Ammon's horn (tissue), 1 donor: ENCODE measurements at regions not wholly inside any gene's neighbourhood (a gene's known extent, or its start where the extent isn't known, plus 50 kb on each side); places are given as distances from the start of the nearest gene placed in this dataset.

Experiments
- DNase-seq: peaks from one replicate; pipeline ENCODE4 v3.0.0-alpha.2; 2016; ENCODE audit warnings: low spot score

DNA sequence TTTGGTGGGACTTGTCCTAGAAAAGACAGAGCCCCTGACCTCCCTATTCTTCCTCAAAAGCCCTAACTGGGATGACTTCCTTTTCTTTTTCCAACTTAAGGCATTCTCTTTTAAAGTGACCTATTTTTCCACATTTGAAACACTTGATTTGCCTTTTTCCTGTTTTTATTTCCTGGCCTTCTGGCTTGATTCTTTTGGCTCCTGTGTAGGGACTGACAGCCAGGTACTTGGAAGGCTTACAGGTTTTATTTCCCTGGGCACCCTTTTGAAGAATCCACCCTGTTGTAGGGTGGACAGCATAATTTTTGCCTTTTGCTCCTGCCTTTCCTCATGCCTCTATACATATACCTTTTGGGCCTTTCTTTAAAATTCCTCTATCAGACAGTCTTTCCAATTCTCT, 271.0 kb upstream of the AMELY start:
- DNase-seq = no peak

DNA sequence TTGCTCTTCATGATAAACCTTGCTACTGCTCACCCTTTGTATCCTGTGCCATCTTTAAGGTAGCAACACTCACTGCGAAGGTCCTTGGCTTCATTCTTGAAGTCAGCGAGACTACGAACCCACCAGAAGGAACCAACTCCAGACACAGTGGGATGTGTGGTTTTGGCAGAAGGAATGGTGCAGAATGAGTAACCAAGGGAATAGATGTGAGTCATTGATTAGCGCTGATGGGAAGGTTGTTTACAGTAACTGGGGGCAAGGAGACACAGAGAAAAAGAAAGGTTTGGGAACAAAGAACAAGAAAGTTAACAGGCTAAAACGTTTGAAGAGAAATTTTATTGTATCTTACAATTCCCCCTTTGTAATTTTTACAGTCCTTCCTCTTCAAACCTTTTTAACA, 266.1 kb upstream of the AMELY start:
- DNase-seq = peak; percentile 2

DNA sequence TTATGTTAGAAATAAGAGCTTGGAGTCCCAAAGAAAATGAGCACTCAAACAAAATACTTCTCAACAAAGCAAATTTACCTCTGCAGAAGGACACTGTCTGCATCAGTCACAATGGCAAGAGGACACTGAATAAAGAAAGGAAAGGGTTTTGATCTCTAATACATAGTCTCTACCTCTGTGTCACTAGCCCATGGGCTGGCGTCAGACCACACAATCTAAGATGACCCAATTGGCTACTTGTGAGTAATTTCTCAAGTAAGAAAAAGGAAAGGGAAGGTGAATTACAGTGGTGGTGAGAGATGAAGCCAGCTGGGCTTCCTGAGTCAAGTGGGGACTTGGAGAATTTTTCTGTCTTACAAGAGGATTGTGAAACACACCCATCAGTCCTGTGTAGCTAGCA, 257.9 kb upstream of the AMELY start:
- DNase-seq = no peak

DNA sequence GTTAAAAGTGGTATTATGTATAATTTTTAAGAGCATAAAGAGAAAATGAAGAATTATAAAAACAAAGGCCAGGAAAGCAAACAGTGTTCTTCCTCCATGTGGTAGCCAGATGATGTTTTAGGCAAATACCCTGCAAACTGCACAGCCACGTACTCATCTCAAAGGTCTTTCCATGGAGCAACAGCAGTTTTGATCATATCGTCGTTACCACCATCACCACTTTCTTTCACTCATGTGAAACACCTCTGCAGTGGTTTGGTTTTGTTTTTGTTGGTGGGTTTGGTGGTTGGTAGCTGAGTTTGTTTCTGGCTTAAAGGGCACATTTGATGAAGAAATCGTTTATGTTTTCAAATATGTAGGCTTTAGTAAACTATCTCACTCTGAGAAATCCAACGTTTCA, 229.9 kb upstream of the AMELY start:
- DNase-seq = no peak
